HFF-Myc (cell line): ENCODE measurements at regions not wholly inside any gene's neighbourhood (a gene's known extent, or its start where the extent isn't known, plus 50 kb on each side); places are given as distances from the start of the nearest gene placed in this dataset.

ENCODE experiments used
- DNase-seq: peaks from one replicate; pipeline ENCODE4 v3.0.0-alpha.2; 2011; ENCODE audit warnings: low read depth; ENCODE audit errors: extremely low read depth
- H3K4me3 ChIP-seq: replicated peaks from 2 replicates; pipeline ENCODE4 v1.5.1; 2011; ENCODE audit warnings: low read depth, mild to moderate bottlenecking, control low read depth, low read length
- TF ChIP-seq, protein P1 (sequence below): IDR thresholded peaks from 2 replicates; pipeline ENCODE4 v1.5.1; 2012; ENCODE audit warnings: mild to moderate bottlenecking, low read depth, low read length, control low read depth; ENCODE audit errors: missing control alignments

DNA sequence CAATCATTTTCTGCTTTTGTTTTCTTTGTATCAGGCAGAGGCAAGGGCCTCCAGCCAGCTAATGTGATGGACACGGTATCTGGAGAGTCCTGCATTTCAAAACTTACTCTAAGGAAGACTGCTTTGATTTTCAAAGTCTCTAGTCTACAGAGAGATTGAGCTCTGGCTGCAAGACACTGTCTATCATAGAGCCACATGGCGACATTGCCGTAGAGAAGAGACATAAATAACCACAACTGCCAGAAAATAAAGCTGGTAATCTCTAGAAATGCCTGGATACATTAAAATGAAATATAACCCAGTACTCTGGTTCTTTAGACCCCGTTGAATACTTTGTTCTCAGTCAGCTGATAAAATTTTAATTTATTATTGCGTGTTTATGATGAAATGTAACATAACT lies 90.8 kb downstream of the OTUD1 start:
- H3K4me3 ChIP-seq = no peak overlapping the region
- DNase-seq = no peak
- TF ChIP-seq, protein P1, sequence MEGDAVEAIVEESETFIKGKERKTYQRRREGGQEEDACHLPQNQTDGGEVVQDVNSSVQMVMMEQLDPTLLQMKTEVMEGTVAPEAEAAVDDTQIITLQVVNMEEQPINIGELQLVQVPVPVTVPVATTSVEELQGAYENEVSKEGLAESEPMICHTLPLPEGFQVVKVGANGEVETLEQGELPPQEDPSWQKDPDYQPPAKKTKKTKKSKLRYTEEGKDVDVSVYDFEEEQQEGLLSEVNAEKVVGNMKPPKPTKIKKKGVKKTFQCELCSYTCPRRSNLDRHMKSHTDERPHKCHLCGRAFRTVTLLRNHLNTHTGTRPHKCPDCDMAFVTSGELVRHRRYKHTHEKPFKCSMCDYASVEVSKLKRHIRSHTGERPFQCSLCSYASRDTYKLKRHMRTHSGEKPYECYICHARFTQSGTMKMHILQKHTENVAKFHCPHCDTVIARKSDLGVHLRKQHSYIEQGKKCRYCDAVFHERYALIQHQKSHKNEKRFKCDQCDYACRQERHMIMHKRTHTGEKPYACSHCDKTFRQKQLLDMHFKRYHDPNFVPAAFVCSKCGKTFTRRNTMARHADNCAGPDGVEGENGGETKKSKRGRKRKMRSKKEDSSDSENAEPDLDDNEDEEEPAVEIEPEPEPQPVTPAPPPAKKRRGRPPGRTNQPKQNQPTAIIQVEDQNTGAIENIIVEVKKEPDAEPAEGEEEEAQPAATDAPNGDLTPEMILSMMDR = no peak

DNA sequence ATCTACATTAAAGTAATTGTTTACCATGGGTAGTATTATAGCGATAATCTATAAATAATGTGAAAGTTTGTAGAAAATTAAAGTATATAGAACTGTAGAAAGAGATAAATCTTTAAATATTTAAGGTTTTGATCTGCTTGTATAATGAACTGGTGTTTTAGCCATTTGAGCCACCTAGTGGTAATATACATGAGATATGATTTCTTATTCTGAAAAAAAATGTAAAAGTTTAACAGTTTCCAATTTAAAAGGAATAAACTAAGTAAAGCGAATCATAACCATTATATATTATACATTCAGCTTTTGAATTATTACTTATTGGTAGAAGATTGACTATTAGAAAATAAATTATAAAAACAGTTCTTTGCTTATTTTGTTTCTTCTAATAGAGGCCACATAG lies 91.2 kb downstream of the OTUD1 start:
- H3K4me3 ChIP-seq = no peak overlapping the region
- no peak for DNase-seq
- TF ChIP-seq, protein P1 = no peak

DNA sequence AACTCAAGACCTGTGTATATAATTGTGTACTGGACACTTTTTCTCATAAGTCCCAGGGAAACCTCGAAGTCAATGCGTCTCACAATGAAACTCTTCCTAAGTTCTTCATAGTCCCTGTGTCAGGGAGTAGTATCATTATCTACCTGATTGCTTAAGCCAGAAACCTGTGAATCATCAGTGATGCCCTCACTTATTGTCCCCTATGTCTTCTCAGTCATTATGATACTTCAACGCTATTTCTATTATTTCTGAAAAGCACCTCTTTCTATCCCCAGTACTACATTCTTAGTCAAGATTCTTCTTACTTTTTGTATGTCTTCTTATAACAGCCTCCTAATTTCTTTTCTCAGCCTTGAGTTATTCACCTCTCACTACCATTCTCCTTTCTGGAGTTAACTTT lies 94.3 kb downstream of the OTUD1 start:
- H3K4me3 ChIP-seq = no peak overlapping the region

DNA sequence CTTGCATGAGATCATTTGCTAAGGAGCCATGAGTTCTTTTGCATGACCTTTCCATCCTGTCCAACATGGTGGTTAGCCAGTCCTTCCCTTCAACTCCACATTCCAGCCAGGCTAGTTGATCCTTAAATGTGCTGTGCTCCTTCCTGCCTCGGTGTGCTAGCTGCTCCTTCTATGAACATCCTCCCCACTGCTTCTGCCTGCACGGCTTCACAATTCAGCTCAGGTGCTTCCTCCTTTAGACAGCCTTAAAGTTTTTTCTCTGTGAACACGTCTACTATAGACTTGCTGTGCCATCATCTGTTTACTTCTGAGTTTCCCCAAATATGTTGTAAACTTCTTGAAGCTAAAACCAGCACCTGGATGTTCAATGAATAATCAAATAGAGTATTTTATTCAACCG lies 95.5 kb downstream of the OTUD1 start:
- no peak for DNase-seq
- TF ChIP-seq, protein P1 = no peak
- no peak overlapping the region for H3K4me3 ChIP-seq

More for the DNA sequence above, 94.3 kb downstream of the OTUD1 start:
- TF ChIP-seq, protein P1 = no peak
- no peak for DNase-seq

DNA sequence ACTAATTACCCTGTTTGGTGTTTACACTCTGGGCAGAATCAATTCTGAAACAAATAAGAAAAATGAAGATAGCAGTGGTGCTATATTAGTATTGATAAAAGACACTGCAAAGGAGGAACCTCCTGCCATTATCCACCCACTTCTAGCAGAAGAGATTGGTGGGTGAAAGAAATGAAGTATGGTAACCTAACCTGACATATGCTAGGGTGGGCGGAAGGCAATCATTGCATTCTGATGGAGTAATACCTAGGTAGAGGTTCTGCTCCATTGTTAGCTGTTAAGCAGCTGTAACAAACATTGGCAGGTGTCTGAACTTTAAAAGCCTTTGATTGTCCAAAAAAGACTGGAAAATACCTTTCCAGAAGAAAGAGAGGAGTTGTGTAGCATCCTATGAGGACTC lies 95.9 kb downstream of the OTUD1 start:
- TF ChIP-seq, protein P1 = no peak
- H3K4me3 ChIP-seq = no peak overlapping the region
- DNase-seq = no peak

DNA sequence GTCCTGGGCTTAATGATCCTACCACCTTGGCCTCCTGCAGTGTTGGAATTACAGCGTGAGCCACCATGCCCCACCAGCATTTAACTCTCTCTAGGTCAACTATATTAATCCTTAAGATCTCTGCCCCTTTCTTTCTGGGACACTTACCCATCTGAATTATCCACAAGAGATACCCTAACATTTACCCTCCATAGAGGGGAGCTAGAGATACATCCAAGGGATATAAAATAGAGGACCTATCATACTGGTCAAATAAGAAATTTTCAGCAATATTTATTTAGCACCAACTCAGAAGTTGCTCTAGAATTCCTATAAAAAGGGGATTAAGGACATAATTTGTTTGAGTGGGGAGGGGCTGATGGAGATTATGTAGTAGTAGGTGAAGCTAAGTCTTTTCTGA lies 96.5 kb downstream of the OTUD1 start:
- no peak for DNase-seq
- TF ChIP-seq, protein P1 = no peak
- no peak overlapping the region for H3K4me3 ChIP-seq

DNA sequence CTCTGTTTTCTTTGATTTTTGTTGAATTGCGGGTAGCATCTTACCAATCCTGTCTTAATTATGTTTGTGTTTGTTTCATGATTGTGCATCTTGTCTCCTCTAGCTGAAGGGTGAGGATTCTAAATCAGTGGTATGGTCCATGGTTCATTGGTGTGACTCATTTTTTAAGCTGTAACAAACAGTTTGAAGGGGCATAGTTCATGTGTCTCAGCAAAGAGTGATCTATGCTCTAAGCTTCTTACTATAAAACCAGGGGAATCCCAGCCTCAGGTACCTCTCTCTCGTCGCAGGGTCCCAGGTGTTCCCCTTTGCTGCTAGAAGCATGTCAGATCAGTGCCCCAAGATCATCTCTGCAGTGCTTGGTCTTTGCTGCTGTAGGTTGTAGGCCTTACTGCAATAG lies 100.1 kb downstream of the OTUD1 start:
- H3K4me3 ChIP-seq = no peak overlapping the region
- TF ChIP-seq, protein P1 = no peak
- DNase-seq = no peak
